Choroid plexus epithelial cell (primary cell): ENCODE measurements at regions not wholly inside any gene's neighbourhood (a gene's known extent, or its start where the extent isn't known, plus 50 kb on each side); places are given as distances from the start of the nearest gene placed in this dataset.

Experiments used
- DNase-seq: peaks from one replicate; pipeline ENCODE4 v3.0.0-alpha.2; 2010; ENCODE audit warnings: low read depth
- H3K4me3 ChIP-seq: 2 replicates; pipeline ENCODE4 v1.5.1; 2011; ENCODE audit warnings: low read depth, mild to moderate bottlenecking, control low read depth, low read length, moderate library complexity
- TF ChIP-seq, protein P1 (sequence below): conservative IDR thresholded peaks from 2 replicates; pipeline ENCODE4 v1.5.1; 2011; ENCODE audit warnings: low read depth, mild to moderate bottlenecking, control low read depth, inconsistent platforms, low read length, moderate library complexity

DNA sequence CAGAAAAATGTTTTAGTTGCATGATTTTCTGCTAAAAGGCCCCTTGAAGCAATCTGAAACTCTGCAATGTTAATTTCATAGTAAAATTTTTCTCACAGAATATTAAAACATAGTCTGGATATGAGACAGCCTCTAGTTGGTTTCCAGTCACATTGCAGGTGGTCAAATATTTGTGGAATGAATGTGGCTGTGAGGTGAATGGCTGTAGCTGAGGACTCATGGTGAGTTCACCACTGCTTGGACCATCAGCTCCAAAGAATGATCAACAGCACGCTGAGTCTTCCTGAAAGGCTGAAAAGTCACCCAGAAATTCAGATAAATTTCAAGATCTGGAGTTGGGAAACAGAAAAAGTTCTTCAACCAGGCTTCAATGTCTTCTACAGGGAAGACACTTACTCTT lies 79.8 kb downstream of the MAT2B start:
- no peak overlapping the region for H3K4me3 ChIP-seq
- DNase-seq: peak; percentile 64
- TF ChIP-seq, protein P1, sequence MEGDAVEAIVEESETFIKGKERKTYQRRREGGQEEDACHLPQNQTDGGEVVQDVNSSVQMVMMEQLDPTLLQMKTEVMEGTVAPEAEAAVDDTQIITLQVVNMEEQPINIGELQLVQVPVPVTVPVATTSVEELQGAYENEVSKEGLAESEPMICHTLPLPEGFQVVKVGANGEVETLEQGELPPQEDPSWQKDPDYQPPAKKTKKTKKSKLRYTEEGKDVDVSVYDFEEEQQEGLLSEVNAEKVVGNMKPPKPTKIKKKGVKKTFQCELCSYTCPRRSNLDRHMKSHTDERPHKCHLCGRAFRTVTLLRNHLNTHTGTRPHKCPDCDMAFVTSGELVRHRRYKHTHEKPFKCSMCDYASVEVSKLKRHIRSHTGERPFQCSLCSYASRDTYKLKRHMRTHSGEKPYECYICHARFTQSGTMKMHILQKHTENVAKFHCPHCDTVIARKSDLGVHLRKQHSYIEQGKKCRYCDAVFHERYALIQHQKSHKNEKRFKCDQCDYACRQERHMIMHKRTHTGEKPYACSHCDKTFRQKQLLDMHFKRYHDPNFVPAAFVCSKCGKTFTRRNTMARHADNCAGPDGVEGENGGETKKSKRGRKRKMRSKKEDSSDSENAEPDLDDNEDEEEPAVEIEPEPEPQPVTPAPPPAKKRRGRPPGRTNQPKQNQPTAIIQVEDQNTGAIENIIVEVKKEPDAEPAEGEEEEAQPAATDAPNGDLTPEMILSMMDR: no peak

DNA sequence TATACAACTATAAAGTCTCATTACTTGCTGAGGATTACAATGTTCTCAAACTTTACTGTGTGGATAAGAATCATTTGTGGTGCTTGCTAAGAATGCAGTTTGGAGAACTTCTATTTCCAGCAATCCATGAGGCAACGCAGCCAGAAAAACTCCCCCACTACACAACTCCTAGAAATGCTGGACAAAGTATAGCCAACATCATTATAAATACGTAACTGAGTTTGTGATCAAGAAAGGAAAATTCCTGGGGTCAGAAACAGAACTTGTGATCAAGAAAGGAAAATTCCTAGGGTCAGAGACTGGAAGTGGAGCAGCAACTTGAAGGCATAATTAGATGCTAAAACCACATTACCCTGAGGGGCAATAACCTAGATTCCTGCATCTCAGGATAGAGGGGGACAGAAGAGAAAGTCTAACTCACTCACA lies 81.1 kb downstream of the MAT2B start:
- no peak for DNase-seq
- no peak overlapping the region for H3K4me3 ChIP-seq
- TF ChIP-seq, protein P1: no peak

DNA sequence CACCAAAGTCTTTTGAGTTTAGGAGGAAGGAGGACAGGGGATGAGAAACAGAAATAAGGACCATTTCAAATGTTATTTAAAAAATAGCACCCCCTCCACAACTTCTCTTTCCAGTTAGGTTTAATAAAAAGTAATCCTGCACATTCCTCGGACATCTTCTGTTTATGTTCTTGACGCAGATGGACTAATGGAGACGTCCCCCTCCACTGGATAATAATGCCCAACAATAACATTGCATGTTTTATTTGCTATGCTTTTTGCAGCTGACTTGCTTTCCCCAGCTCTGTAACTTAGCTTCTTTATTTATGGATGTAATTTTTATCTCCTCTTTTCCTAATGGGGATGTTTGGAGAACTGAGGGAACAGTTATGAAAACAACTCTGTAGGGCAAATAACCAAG lies 89.5 kb downstream of the MAT2B start:
- TF ChIP-seq, protein P1: no peak
- no peak for DNase-seq
- no peak overlapping the region for H3K4me3 ChIP-seq

DNA sequence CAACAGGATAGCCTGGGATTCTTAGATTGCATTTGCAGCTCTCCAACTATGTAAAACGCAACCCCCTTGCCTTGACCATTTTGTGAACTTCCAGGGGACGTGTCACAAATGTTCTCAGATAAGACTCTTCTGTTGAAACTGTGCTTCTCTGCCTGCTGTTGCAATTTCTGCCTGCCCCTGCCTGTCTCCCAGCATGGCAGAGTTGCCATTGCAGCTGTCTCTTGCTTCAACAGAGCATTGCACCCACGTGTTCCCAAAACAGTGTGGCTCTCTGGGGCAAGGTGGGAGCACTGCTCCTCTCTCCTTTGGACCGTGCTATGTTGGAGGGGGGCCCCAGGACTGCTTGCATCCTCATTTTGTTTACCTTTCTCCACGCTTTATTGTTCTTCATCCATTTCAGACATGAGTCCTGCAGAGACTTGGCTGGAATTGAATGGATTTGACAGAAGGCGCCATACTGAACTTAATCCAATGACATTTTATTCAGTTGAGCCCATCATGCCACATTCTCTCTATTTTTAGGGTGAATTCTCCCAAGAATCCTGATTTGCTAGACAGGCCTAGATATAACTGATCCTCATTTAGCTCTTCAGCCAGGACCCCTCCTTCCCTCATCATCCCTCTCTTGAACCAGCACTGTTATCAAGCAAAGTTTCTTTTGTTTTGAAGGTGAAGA lies 90.7 kb downstream of the MAT2B start:
- TF ChIP-seq, protein P1: no peak
- DNase-seq: no peak
- no peak overlapping the region for H3K4me3 ChIP-seq

DNA sequence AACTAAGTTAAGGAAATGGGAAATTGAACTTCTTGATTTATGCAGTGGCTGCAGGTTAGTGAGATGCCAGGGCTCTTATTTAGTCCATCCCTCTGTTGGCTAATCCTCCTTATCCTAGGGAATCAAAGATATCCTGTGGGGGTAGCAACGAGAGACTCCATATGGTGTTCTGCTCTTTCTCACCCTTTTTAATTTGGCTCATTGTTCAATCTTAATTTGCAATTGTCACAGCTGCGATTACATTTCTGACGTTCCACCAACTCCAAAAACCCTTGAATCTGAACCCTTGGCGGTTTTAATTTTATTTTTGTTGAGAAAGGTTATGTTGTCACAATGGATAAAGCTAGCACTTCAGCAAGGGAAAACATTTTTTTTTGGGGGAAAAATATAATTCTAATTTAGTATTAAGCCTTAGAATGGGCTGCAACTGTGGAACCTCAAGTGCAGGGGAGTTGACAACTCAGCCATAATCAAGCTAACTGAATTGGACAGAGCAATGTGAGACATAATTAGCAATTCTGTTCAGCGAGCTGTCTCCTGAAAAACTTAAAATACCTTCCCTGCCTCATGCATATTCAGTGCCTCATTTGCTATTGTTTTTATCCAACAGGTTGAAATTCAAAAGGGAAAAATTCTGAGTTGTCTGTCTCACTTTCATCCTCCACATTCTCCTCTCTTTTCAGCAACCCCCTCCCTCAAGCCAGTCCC lies 91.3 kb downstream of the MAT2B start:
- TF ChIP-seq, protein P1: no peak
- DNase-seq: no peak
- H3K4me3 ChIP-seq: no peak overlapping the region

DNA sequence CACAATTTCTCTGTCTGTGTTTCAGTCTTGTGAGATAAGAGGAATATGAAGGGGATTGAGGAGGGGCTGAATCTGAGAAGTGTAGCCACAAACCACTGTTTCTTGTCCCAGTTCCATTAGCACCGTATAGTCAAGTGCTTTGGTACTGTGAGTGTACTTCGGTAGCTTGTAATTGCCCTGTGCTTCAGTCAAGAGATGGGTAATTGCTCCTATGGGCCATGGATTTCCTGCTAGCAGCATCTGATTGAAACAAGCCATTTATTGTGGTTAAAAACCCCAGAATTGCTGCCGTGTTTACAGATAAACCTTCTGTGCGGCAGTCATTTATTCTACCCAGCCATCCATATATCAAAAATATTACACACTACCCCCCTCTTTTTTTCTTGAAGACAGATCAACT lies 98.6 kb downstream of the MAT2B start:
- no peak overlapping the region for H3K4me3 ChIP-seq
- TF ChIP-seq, protein P1: no peak
- no peak for DNase-seq

DNA sequence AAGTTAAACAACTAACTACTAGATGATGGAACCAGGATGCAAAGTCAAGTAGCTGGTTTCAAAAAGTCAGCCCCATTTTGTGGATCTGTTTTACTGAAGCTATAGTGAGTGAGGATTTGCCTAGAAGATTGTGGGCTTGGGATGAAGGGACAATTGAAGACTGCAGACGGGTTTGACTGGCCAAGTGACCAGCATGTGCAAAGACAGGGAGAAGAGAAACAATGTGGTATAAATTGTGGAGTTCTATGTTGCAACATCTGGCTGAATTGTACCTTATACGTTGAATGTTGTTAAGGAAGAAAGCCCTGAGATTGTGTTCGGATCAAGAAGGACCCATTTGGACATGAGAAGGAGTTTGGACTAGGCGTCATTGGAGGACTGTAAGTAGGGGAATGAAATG lies 101.8 kb downstream of the MAT2B start:
- TF ChIP-seq, protein P1: no peak
- no peak for DNase-seq
- no peak overlapping the region for H3K4me3 ChIP-seq
